ENCODE measurements at regions not wholly inside any gene's neighbourhood (a gene's known extent, or its start where the extent isn't known, plus 50 kb on each side); places are given as distances from the start of the nearest gene placed in this dataset.
"Not testable (repeated sequence)": the region's sequence is repeated elsewhere in the genome, so short reads cannot be mapped to it uniquely, and the experiment has no call there.

DNA sequence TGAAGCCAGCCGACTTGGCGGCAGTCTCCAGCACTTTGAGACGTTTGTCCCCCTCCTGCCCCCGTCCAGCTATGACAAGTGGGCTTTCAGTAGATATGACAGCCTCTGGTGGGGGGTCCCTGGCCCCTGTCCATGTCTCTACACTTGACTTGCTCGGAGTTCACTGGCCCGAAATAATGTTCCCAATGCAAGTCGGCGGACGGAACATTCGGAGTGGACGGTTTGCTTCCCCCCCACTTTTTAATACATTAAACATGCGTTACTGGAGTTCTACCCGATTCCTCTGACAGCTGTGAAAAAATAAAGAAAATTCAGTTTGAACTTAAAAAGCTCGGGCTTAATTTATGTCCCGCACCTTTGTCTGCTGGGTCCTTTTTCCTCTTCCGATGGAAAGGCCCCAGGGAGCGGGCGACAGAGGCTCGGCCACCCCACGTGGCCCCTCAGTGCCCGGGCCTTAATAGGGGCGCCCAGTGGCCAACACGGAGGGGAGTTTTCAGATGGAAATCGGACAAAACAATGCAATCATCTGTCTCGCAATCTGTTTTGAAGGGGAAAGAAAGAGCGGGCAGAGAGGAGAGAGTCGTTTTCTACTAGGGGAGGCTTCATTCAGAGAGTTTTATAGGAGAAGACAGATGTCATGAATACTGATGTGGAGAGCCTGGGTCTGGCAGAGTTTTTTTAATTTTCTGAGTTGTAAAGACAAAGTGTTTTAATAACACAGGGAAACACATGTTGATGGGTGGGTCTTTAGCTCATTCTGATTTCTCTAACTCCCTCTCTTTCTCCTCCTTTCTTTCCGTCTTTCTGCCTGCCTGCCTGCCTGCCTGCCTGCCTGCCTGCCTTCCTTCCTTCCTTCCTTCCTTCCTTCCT, 50.2 kb downstream of the SMIM38 start:
- DNase-seq (ENCODE audit: low read depth in 3 of 3): no peak

DNA sequence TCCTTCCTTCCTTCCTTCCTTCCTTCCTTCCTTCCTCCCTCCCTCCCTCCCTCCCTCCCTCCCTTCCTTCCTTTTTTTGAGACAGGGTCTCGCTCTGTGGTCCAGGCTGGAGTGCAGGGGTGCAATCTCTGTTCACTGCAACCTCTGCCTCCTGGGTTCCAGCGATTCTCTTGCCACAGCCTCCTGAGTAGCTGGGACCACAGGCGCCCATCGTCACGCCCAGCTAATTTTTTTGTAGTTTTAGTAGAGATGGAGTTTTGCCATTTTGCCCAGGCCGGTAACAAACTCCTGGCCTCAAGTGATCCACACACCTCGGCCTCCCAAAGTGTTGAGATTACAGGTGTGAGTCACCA, 50.9 kb downstream of the SMIM38 start:
- DNase-seq (ENCODE audit: low read depth in 3 of 3): not testable (repeated sequence)

DNA sequence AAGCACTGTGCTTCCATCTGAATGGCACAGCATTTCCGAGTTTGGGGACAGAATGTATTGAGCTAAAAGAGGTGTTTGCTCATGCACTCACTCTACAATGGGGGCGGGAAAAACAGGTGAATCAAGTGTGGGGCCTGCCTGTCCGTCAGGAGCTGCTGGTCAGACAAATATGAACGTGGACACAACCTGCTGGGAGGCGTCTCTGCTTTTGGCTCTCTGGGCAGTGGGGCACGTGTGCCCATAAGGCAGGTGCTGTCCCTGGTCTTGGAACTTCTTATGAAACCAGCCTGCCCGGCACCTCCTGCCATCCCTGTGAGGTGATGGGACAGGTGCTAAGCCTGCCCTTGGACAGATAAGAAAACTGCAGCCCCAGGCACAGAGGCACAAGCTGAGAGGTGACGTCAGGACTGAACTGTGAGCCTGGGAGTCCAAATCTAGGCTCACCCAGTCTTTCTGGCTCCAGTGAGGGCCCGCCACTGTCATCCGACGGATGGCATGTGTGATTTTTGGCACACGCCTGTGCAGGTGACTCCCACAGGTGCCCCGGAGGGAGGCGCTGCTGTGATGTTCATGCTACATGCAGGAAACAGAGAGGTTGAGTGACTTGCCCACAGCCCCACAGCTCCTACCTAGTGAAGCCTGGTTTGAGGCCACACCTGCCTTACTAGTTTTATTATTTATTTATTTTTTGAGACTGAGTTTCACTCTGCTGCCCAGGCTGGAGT, 51.6 kb downstream of the SMIM38 start:
- no peak for DNase-seq (ENCODE audit: low read depth in 3 of 3)

DNA sequence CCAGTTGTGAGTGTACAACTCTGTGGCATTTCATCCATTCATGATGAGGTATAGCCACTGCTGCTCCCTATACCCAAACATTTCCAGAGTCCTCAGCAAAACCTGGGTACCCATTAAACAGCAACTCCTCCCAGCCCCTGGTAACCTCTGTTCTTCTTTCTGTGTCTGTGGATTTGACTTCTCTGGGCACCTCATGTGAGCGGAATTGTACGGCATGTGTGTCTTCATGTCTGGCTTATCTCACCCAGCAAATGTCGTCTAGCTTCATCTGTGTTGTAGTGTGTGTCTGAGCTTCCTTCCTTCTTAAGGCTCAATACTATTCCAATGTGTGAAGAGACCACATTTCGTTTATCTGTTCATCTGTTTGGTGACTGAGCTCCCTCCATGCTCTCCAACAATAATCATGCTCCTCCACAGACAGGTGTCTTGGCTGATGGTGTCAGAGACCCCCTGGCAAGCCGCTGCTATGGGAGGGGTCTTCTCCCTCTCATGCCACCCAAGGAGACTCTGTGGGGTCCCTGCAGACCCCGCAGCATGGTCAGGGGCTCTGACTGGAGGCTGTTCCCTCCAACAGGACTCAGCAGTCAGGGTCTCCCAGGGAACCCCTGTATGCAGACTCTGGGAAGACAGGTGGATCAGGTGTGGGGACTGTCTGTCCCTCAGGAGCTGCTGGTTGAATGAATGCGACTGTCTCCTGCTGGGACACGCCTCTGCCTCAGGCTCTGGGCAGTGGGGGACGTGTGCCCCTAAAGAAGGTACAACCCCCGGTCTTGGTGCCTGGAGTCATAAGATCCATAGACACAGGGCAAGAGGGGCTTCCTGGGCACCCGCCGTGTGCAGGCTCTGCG, 52.7 kb downstream of the SMIM38 start:
- DNase-seq (ENCODE audit: low read depth in 3 of 3): no peak

DNA sequence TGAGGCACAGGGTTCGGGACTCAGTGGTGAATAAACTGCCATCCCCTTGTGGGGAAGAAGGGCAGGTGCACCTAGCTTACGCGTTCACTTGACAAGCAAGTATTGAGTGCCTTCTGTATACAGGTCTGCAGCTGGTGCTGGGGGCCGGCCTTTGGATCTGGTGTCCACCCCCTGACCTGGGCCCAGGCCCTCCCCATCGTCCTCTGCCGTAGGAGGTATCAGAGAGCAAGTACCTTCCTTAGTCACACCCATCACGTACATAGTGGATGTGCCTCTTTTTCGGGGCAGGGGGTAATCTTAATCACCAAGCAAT, 53.3 kb downstream of the SMIM38 start:
- no peak for DNase-seq (ENCODE audit: low read depth in 3 of 3)

DNA sequence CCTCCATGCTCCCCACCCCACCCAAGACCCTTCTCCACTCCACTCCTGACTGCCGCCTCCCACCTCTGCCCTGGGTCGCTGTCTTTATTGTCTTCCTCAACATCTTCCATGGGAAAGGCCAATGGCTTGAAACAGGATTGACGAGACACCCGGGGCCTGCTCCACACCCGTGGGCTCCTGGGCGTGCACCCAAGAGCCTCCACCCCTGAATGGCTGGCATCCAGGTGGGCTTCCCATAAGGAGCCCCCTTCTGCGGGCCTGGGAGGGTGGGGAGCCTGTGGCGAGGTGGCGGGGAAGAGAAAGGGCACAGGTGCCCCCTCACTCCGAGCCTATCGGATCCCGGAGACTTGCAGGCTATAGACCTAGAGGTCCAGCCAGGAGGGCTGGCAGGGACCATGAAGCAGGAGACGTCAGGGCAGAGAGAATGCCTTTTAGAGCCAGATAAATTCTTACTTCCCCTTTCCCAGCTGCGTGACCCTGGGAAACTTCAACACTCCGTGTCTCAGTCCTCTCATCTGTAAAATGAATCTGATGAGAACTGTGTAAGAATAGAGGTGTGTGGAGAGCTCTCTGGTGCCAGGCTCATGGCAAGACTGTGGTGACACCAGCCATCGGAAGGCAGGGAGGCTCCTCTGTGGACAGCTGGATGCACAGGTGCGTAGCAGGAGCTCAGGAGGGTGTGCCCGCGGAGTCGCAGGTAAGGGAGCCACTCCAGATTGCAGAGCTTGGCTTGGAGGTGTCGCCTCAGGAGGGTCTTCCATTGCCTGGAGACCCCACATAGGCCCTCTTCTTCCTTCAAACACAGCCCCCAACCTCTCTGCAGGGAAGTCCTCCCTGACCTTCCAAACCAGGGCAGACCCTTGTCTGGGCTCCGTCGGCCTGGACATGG, 53.9 kb downstream of the SMIM38 start:
- DNase-seq (ENCODE audit: low read depth in 3 of 3): no peak

DNA sequence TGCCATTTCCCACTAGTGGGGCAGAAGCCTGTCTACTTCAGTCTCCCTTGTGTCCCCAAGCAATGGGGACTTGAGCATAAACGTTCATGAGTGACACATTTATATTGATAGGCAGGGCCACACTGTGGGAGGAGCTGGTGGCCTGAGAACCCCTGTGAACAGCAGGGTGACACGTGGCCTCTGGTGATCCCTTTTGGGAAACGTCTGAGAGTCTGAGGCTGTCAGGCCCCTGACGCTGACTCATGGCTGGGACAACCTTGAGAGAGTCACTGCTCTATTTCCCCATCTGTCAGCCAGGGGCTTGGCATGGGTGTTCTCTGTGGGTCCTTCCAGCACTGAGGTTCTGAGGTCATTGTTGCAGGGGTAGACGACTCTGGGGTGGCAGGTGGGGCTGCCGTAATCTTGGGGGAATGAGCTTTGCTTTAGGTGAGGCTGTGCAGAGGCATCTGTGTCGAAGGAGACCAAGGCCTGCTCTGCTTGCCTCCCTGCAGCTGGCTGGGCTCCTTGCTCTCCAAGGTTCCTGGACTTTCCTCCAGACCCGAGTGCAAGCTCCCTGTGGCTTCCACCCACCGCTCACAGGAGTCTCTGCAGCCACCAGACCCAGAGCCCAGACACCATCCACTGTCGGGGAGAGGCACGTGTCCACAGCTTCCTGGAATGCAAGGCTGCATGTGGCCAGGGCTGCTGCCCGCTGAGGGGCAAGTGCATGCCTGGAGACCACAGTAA, 54.7 kb downstream of the SMIM38 start:
- peak in 1 of 3 experiments; percentile 30 for DNase-seq (ENCODE audit: low read depth in 3 of 3)

DNA sequence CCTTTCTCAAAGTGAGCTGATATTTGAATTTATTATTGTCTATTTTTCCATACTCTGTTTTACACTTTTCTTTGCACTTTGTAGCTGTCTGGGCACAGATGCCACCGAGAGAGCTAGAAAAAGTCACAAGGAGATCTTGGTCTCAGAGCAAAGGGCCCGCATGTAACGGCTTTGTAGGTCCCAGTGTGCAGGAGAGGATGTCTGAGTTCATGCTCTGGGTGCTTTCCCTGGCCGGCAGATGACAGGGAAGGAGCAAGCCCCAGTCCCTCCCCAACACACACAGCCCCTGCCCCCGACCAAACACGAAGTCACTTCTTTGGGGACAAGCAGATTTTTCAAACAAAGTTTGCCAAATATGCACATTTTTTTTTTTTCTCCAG, 55.8 kb downstream of the SMIM38 start:
- DNase-seq (ENCODE audit: low read depth in 3 of 3): no peak

DNA sequence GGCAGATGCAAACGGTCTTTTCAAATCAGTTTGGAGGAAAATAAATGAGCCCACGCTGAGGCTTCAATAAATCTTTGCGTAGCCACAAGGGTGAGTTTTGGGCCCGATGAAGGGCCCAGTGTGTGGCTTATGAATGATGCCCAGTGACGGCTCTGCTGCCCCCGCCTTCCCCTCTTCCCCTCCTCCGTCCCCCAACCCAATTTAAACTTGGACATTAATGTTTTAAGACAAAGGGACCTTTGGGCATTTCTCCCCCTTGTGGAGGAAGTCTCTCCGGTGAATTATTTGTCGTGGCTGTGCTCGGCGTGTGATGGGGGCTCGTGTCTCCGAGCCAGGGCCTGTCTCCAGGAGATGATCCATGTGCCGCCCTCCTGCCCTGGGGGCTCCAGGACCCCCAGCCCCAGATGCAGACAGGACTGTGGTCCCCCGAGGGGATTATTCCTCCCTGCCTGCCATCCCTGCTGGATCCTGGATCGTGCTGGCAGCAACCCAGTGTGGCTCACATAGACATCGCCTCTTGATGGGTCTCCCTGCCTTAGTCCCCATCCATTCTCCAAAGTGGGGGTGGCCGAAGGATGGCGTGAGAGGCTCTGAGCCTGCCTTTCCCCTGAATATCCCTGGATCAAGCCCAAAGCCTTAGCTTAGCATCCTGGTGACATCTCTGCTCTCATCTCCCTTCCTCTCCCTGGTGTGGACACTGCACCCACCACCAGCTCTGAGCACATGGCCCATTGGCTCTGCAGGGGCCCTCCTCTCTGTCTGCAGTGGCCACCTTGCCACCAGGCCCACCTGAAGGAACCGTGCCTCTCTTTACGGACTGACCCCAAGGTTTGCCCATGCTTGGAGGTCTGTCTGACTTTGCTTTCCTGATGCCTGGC, 56.4 kb downstream of the SMIM38 start:
- DNase-seq (ENCODE audit: low read depth in 3 of 3): no peak

DNA sequence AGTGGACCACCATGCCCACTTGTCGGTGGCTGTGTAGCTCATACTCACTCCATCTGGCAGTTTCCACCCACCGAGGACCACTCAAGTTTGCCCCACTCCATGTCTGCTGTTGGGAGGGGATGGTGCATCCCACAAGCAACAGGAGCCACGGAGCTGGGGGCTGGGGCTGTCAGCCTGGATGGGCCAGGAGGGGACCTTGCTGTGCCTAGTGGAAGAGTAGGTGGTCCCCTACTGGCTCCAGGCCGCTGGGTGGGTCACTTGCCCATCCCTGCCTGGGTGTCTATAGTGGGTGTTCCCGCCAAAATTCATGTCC, 57.0 kb downstream of the SMIM38 start:
- DNase-seq (ENCODE audit: low read depth in 3 of 3): no peak

DNA sequence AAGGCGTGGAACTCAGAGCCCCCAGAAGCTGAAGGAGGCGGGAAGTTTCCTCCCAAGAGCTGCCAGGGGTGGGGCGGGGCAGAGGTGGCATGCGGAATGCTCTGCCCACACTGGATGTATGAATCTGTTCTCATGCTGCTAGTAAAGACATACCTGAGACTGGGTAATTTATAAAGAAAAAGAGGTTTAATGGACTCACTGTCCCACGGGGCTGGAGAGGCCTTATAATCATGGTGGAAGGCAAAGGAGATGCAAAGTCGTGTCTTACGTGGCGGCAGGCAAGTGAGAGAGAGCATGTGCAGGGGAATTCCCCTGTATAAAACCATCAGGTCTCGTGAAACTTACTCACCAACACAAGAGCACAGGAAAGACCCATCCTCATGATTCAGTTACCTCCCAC, 57.6 kb downstream of the SMIM38 start:
- peak in 1 of 3 experiments; percentile 32 for DNase-seq (ENCODE audit: low read depth in 3 of 3)

DNA sequence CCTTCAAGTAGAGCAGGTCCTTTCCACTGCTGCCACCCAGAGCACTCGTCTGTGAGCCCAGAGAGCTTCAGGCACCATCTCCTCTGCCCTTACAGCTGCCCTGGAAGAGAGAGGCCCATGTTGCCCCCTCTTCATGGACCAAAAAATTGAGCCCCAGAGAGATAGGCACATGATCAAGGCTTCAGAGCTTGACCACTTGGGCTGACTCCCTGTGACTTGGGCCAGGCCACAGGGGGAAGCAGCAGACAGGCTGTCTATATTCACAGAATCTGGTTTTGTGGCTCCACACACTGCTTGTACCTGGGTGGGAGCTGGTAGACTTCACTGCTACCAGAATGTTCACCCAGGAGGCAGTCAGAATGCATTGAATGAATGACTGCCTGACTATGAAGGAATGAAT, 58.2 kb downstream of the SMIM38 start:
- no peak for DNase-seq (ENCODE audit: low read depth in 3 of 3)

DNA sequence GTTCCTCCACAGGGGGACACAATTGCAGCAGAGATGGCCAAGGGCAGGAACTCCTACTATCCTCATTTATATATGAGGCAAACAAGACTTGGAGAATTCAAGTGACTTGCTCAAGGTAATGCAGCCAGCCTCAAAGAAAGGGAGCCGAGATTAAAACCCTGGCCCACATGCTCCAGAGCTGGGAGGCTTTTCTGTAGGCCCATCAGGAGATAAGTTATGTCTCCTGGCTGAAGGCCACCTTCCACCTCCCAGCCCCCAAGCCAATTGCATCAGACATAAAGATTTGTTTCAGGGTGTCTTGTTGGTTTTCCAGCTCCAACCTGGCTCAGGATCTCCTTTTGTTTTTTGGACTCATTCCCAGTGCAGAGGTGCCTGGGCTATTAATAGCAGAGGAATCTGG, 59.5 kb downstream of the SMIM38 start:
- no peak for DNase-seq (ENCODE audit: low read depth in 3 of 3)

DNA sequence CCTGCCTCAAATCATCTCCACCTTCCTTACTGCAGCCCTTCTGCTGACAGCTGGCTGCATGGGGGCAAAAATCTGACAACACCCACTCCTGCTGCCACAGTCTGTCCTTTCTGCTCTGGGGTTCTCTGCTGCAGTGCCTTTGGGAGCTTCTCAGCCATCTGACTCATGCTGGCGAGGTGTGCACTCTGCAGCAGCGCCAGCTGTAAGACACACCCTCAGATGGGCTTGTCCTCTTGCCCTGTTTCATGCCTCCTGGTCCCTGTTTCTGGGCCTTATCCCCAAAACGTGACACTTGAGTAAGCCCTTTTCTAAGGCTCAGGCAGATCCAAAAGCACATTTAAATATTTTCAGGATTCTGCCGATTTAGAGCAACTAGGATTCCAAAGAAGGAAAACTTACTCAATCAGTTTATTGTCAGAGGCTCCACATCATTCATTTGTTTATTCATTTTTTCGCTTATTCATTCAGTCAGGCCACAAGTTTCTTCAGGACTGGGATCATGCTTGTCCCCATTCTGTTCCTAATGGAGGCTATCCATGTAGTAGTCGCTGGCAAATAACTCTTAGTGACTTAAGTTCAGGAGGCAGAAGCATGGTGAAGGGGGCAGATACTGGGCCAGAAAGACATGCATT, 60.2 kb downstream of the SMIM38 start:
- DNase-seq (ENCODE audit: low read depth in 3 of 3): no peak

DNA sequence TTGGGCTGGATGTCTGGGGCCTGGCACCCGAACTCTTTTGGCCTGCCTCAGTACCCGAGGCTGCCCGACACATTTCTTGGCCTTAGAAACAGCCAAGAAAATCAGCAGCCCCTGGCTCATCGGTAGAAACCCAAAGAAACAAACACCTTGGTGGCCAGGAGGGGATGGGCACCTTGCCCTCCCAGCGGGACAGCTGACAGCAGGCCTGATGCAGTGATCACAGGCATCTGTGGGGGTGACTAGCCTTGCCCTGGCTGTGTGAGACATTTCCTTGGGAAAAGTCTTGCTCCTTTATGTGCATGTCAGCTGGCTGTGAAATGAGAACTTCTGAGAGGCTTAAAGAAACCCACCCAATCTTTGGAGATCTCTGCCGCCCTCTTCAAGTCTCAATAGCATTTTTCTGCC, 60.9 kb downstream of the SMIM38 start:
- DNase-seq (ENCODE audit: low read depth in 3 of 3): no peak

DNA sequence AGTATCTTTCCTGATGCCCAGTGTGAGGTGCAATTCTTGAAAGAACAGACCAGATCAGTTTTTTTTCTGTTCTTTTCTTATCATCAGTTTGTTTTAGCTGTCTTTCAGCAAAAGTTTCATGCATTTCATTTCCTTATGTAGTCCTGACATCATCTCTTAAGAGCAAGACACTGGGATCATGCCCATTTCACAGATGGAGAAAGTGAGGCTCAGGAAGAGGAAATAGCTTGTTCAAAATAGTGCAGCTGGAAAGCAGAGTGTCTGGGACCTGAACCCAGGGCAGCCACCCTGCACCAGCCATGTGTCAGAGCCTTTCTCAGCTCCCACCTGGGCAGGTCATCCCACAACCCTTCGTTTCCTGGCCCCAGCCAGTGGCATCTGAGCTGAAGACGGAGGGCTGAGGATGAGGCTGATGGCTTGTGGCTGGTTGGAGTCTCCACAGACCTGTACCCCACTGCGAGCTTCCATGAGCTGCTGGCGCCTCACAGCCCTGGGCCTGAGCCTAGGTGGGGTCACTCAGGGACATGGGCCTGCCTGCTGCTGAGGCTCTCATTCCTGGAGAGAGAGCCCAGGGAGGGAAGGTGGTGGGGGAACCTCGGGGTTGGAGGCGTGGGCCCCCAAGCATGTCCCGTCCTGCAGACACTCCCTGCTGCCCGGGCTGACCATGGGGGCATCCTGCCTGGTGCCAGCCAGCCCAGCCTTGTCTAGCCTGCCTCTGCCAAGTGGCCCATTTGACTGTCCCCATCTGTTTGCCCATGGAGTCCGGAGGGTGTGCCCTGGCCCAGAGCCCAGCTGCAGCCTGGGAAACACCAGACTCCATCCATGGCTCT, 61.8 kb downstream of the SMIM38 start:
- no peak for DNase-seq (ENCODE audit: low read depth in 3 of 3)

DNA sequence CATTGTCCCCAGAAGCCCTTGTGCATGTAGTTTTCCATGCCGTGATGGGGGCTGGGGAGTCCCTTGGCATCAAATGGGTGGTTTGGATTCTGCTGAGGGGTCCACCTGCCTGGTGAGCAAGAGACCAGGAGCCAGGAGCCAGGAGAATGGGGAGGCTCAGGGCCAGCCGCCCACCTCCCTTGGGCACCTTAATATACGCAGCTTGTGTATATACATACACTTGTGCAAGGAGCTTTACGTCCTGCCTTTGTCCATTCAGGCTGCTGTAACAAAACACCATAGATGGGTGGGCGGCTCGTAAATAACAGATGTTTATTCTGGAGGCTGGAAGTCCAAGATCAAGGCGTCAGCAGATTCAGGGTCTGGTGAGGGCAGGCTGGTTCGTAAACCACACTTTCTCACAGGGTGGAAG, 62.5 kb downstream of the SMIM38 start:
- no peak for DNase-seq (ENCODE audit: low read depth in 3 of 3)

DNA sequence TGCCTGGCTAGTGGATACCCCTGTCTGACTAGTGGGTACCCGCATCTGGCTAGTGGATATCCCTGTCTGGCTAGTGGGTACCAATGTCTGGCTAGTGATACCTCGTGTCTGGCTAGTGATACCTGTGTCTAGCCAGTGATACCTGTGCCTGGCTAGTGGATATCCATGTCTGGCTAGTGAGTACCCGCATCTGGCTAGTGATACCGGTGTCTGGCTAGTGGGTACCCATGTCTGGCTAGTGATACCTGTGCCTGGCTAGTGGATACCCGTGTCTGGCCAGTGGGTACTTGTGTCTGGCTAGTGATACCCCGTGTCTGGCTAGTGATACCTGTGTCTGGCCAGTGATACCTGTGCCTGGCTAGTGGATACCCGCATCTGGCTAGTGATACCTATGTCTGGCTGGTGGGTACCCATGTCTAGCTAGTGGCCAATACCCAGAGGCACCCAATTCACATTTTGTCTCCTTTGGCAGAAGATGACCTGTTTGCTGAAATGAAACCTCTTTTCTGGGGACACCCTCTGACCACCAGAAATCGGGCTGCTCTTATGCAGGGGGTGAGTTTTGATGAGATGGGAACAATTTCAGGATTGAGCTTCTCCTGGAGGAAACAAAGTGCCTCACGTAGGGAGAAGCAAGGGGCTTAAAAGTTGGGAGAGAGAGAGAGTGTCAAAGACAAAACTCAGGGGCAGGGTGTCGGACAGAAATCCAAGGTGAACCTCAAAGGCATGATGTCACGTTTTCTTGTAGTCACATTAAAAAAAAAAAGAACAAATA, 63.4 kb downstream of the SMIM38 start:
- no peak for DNase-seq (ENCODE audit: low read depth in 3 of 3)

All from stimulated activated CD4-positive, alpha-beta T cell treated with anti-CD3 and anti-CD28 coated beads, TNF-alpha, amount 100 ng/mL, for 24 hours (primary cell).